ENCODE measurements at regions not wholly inside any gene's neighbourhood (a gene's known extent, or its start where the extent isn't known, plus 50 kb on each side); places are given as distances from the start of the nearest gene placed in this dataset.

DNA sequence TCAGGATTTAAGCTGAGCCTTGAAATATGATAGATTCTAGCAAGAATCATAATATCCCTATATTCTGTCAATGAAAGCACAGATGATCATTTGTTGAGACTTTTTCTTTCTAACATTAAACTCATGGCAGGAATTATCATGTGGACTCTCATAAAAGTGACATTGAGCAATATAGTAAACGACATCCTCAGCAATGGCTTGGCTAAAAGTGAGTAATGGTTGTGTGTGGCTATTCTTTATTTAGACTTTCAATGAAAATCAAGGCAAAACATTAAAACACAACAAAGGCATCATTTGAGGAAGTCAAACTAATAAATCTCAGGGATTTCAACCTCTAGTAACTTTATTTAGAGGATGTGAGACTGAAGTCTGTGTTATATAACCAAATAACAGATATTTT is 257.8 kb upstream of the ADGRL4 start:
- no peak overlapping the region for H3K4me3 Mint-ChIP-seq
- no peaks in the 10 kb centered on the region for H3K36me3 ChIP-seq (replicated peaks in 1 of 2; ENCODE audit: control insufficient read depth in 1 of 2, insufficient read depth in 2 of 2, low read length in 2 of 2)

DNA sequence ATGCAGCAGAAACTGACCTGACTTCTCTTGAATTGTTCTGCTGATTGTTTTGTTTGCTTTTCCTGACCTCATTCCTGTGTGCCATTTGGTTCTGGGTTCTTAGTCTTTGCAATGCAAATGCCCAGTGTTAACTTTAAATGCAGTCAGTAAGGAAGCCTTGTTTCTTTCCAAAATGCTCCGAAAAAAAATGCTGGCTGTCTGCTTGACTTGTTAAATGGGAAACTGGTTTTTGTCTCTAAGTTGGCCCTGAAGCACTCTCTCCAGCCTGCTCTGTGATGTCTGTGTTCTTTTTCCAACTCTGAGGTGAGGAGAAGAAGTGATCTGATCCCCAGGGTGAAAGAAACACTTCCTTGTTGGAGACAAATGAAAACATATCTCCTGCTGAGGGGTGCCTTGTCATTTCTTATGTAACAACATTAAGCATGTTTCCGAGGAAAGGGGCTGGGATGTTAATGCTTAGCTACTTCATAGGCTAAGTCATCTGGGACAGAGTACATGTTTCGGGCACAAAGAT is 256.3 kb upstream of the ADGRL4 start:
- Histone ChIP-seq H3K27ac (ENCODE audit: low read depth in 1 of 2, low read length in 2 of 2) (no peak overlapping the region), H3K9me3 (replicated peaks in 1 of 2; ENCODE audit: control insufficient read depth in 1 of 2, insufficient read depth in 1 of 2, low read length in 2 of 2) (no peaks in the 10 kb centered on the region), H3K36me3 (replicated peaks in 1 of 2; ENCODE audit: control insufficient read depth in 1 of 2, insufficient read depth in 2 of 2, low read length in 2 of 2) (no peaks in the 10 kb centered on the region), H4K20me1 (ENCODE audit: insufficient read depth, low read length) (no peaks in the 10 kb centered on the region), H3K27me3 (ENCODE audit: control insufficient read depth in 2 of 2, insufficient read depth in 2 of 2, low read length in 2 of 2) (no peaks in the 10 kb centered on the region), H3K4me3 (replicated peaks in 1 of 3; ENCODE audit: low read depth in 2 of 3, low read length in 3 of 3) (no peak overlapping the region), H2AFZ (ENCODE audit: insufficient read depth, low read depth, low read length, poor library complexity, severe bottlenecking) (no peak overlapping the region), H3K79me2 (ENCODE audit: insufficient read depth, low read length) (no peaks in the 10 kb centered on the region), H3K9ac (ENCODE audit: insufficient read depth, low read length, poor library complexity, severe bottlenecking) (no peak overlapping the region), H3K4me1 (ENCODE audit: control insufficient read depth in 1 of 2, insufficient read depth in 2 of 2, low read length in 2 of 2) (no peaks in the 10 kb centered on the region), H3K4me2 (replicated peaks; ENCODE audit: extremely low read depth, low read length, poor library complexity, severe bottlenecking) (no peak overlapping the region)
- Mint-ChIP-seq H3K27me3 (ENCODE audit: low read depth in 3 of 3) (peaks cover 0 to 2% (median 0%) of the 10 kb centered on the region in 3 donors), H3K27ac (no peak overlapping the region), H3K9me3 (peaks cover 0 to 4% (median 0%) of the 10 kb centered on the region in 7 donors), H3K4me3 (no peak overlapping the region), H3K4me1 (no peaks in the 10 kb centered on the region), H3K36me3 (no peaks in the 10 kb centered on the region)
- no CpG with 5 or more reads among the region's 3 CpGs for whole genome bisulfite sequencing (ENCODE audit: insufficient coverage)
- TF ChIP-seq CTCF (IDR thresholded peaks at IDR 0.05), result no peak
- intact Hi-C loops (cut with micrococcal nuclease), result no loop called here
- DNase-seq, result no peak

More for the DNA sequence above, 257.8 kb upstream of the ADGRL4 start:
- intact Hi-C loops (cut with micrococcal nuclease), result no loop called here
- peaks cover 0 to 3% of the 10 kb centered on the region in 2 donors for H3K9me3 ChIP-seq (replicated peaks in 1 of 2; ENCODE audit: control insufficient read depth in 1 of 2, insufficient read depth in 1 of 2, low read length in 2 of 2)
- H3K4me3 ChIP-seq (replicated peaks in 1 of 3; ENCODE audit: low read depth in 2 of 3, low read length in 3 of 3), result no peak overlapping the region
- no CpG with 5 or more reads among the region's 1 CpG for WGBS (ENCODE audit: insufficient coverage)
- no peak overlapping the region for H2AFZ ChIP-seq (ENCODE audit: insufficient read depth, low read depth, low read length, poor library complexity, severe bottlenecking)
- no peaks in the 10 kb centered on the region for H3K79me2 ChIP-seq (ENCODE audit: insufficient read depth, low read length)
- H3K4me2 ChIP-seq (replicated peaks; ENCODE audit: extremely low read depth, low read length, poor library complexity, severe bottlenecking), result no peak overlapping the region
- TF ChIP-seq CTCF (IDR thresholded peaks at IDR 0.05), result no peak
- H4K20me1 ChIP-seq (ENCODE audit: insufficient read depth, low read length), result no peaks in the 10 kb centered on the region
- no peak overlapping the region for H3K27ac ChIP-seq (ENCODE audit: low read depth in 1 of 2, low read length in 2 of 2)
- no peak overlapping the region for H3K9ac ChIP-seq (ENCODE audit: insufficient read depth, low read length, poor library complexity, severe bottlenecking)
- Mint-ChIP-seq H3K36me3 (no peaks in the 10 kb centered on the region), H3K27ac (no peak overlapping the region), H3K9me3 (peaks cover 0 to 4% (median 0%) of the 10 kb centered on the region in 7 donors), H3K4me1 (no peaks in the 10 kb centered on the region), H3K27me3 (ENCODE audit: low read depth in 3 of 3) (peaks cover 0 to 2% (median 0%) of the 10 kb centered on the region in 3 donors)
- no peaks in the 10 kb centered on the region for H3K4me1 ChIP-seq (ENCODE audit: control insufficient read depth in 1 of 2, insufficient read depth in 2 of 2, low read length in 2 of 2)
- H3K27me3 ChIP-seq (ENCODE audit: control insufficient read depth in 2 of 2, insufficient read depth in 2 of 2, low read length in 2 of 2), result no peaks in the 10 kb centered on the region
- DNase-seq, result no peak
